ENCODE measurements at regions not wholly inside any gene's neighbourhood (a gene's known extent, or its start where the extent isn't known, plus 50 kb on each side); places are given as distances from the start of the nearest gene placed in this dataset.

- Mint-ChIP-seq H3K9me3 (no peaks in the 10 kb centered on the region), H3K36me3 (ENCODE audit: low read depth) (no peaks in the 10 kb centered on the region), H3K4me3 (no peak overlapping the region), H3K4me1 (no peaks in the 10 kb centered on the region), H3K27ac (no peak overlapping the region), H3K27me3 (no peaks in the 10 kb centered on the region)
- POLR2A ChIA-PET: no interaction called here
- DNase-seq: no peak
- intact Hi-C loops (cut with micrococcal nuclease): no loop called here
- TF ChIP-seq, protein P1, sequence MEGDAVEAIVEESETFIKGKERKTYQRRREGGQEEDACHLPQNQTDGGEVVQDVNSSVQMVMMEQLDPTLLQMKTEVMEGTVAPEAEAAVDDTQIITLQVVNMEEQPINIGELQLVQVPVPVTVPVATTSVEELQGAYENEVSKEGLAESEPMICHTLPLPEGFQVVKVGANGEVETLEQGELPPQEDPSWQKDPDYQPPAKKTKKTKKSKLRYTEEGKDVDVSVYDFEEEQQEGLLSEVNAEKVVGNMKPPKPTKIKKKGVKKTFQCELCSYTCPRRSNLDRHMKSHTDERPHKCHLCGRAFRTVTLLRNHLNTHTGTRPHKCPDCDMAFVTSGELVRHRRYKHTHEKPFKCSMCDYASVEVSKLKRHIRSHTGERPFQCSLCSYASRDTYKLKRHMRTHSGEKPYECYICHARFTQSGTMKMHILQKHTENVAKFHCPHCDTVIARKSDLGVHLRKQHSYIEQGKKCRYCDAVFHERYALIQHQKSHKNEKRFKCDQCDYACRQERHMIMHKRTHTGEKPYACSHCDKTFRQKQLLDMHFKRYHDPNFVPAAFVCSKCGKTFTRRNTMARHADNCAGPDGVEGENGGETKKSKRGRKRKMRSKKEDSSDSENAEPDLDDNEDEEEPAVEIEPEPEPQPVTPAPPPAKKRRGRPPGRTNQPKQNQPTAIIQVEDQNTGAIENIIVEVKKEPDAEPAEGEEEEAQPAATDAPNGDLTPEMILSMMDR (IDR thresholded peaks at IDR 0.05): no peak
- ATAC-seq (ENCODE audit: low read depth): no peak
- CTCF ChIA-PET: no interaction called here
Observed at GRCh38 chr11:109788948-109789490, 304.2 kb upstream of the ZC3H12C start.

GRCh38 chr11:109789901-109790300 is 303.3 kb upstream of the ZC3H12C start:
- no peaks in the 10 kb centered on the region for H3K9me3 Mint-ChIP-seq
- intact Hi-C loops (cut with micrococcal nuclease): no loop called here
- H3K27me3 Mint-ChIP-seq: no peaks in the 10 kb centered on the region
- H3K4me3 Mint-ChIP-seq: no peak overlapping the region
- DNase-seq (no peak), ATAC-seq (ENCODE audit: low read depth) (no peak)
- TF ChIP-seq, protein P1 (IDR thresholded peaks at IDR 0.05): no peak
- H3K27ac Mint-ChIP-seq: no peak overlapping the region
- POLR2A ChIA-PET: no interaction called here
- H3K36me3 Mint-ChIP-seq (ENCODE audit: low read depth): no peaks in the 10 kb centered on the region
- CTCF ChIA-PET: no interaction called here
- H3K4me1 Mint-ChIP-seq: no peaks in the 10 kb centered on the region

DNA sequence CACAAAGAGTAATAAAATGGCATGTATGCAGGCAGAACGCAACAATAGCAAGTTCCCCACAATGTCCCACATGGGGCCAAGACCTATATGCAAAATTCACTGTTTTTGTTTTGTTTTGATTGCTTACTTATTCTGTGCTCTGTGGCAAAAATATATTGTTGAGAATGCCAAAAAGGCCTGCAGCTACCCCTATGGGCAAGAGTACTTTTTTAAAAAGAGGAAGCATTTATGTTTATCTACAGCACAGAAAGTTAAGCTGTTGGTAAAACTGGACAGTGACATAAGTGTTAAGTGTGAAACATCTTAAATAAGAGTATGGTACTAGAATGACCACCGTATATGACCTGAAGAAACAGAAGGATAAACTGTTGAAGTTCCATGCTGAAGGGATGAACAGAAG is 301.9 kb upstream of the ZC3H12C start:
- Mint-ChIP-seq H3K4me3 (no peak overlapping the region), H3K27me3 (no peaks in the 10 kb centered on the region), H3K9me3 (no peaks in the 10 kb centered on the region), H3K4me1 (no peaks in the 10 kb centered on the region), H3K36me3 (ENCODE audit: low read depth) (no peaks in the 10 kb centered on the region), H3K27ac (no peak overlapping the region)
- ChIA-PET CTCF (no interaction called here), POLR2A (no interaction called here)
- ATAC-seq (ENCODE audit: low read depth) (no peak), DNase-seq (no peak)
- intact Hi-C loops (cut with micrococcal nuclease): no loop called here
- TF ChIP-seq, protein P1 (IDR thresholded peaks at IDR 0.05): no peak

DNA sequence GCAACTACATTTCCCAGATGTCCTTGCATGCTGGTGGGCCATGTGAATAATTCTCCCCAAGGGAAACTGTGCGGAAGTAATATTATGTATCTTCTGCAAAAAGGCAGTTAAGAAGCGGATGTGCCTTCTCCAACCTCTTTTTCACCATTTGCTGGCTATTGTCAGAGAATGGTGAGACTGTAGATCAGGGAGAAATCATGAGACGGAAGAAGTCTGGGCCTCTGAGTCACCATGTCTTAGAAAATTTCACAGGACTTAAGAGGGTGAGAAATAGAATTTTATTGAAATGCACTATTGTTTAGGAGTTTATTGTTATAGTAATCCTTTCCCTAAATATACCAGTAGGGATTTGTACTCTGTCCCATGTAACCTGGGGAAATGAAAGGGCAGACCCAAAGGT is 298.7 kb upstream of the ZC3H12C start:
- Mint-ChIP-seq H3K4me3 (no peak overlapping the region), H3K9me3 (no peaks in the 10 kb centered on the region), H3K27me3 (no peaks in the 10 kb centered on the region), H3K36me3 (ENCODE audit: low read depth) (no peaks in the 10 kb centered on the region), H3K4me1 (no peaks in the 10 kb centered on the region), H3K27ac (no peak overlapping the region)
- intact Hi-C loops (cut with micrococcal nuclease): no loop called here
- ATAC-seq (ENCODE audit: low read depth): no peak
- DNase-seq: no peak
- ChIA-PET POLR2A (no interaction called here), CTCF (no interaction called here)
- TF ChIP-seq, protein P1 (IDR thresholded peaks at IDR 0.05): no peak

DNA sequence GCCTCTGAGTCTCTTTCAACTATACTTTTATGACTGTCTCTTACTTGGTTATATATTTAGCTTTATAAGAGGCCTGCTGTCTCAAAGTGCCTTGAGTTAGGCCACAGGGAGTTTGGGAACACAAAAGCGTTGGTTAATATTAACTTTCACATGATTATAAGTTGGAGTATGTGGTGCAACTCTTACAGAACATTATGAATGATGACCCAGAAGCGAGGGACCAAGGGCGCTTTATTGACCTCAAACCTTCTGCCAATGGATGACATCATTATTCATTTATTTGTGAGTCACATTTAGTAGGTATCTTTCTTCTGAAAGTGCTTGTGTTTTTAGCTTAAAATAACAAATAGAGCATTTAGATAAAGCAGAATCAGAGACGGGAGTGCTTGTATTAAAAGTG is 298.0 kb upstream of the ZC3H12C start:
- no peak for ATAC-seq (ENCODE audit: low read depth)
- H3K9me3 Mint-ChIP-seq: no peaks in the 10 kb centered on the region
- no peak overlapping the region for H3K4me3 Mint-ChIP-seq
- no peaks in the 10 kb centered on the region for H3K4me1 Mint-ChIP-seq
- no peaks in the 10 kb centered on the region for H3K27me3 Mint-ChIP-seq
- TF ChIP-seq, protein P1 (IDR thresholded peaks at IDR 0.05): no peak
- POLR2A ChIA-PET: no interaction called here
- CTCF ChIA-PET: no interaction called here
- intact Hi-C loops (cut with micrococcal nuclease): no loop called here
- H3K36me3 Mint-ChIP-seq (ENCODE audit: low read depth): no peaks in the 10 kb centered on the region
- no peak for DNase-seq
- H3K27ac Mint-ChIP-seq: no peak overlapping the region
